Neuronal stem cell (in vitro differentiated cells): ENCODE measurements at regions not wholly inside any gene's neighbourhood (a gene's known extent, or its start where the extent isn't known, plus 50 kb on each side); places are given as distances from the start of the nearest gene placed in this dataset.

Experiments
- DNase-seq: peaks from one replicate; pipeline ENCODE4 v3.0.0-alpha.2; 2013; ENCODE audit warnings: low spot score
- H2AFZ ChIP-seq: one replicate; pipeline ENCODE4 v1.6.1; 2013; ENCODE audit warnings: mild to moderate bottlenecking, low read length, inconsistent platforms
- H2AK5ac ChIP-seq: 2 replicates; pipeline ENCODE4 v1.6.1; 2013; ENCODE audit warnings: low read depth, mild to moderate bottlenecking, inconsistent platforms, low read length, moderate library complexity, mixed read lengths
- H2BK120ac ChIP-seq: 2 replicates; pipeline ENCODE4 v1.6.1; 2013; ENCODE audit warnings: low read depth, mild to moderate bottlenecking, inconsistent platforms, low read length, moderate library complexity, mixed read lengths
- H2BK12ac ChIP-seq: one replicate; pipeline ENCODE4 v1.6.1; 2013; ENCODE audit warnings: low read length, inconsistent platforms
- H2BK15ac ChIP-seq: 2 replicates; pipeline ENCODE4 v1.6.1; 2013; ENCODE audit warnings: mild to moderate bottlenecking, low read length, inconsistent platforms, mixed read lengths
- H2BK5ac ChIP-seq: one replicate; pipeline ENCODE4 v1.6.1; 2013; ENCODE audit warnings: inconsistent platforms, mild to moderate bottlenecking, low read length, moderate library complexity
- H3K14ac ChIP-seq: one replicate; pipeline ENCODE4 v1.6.1; 2013; ENCODE audit warnings: low read length, inconsistent platforms
- H3K18ac ChIP-seq: 2 replicates; pipeline ENCODE4 v1.6.1; 2013; ENCODE audit warnings: low read length, inconsistent platforms
- H3K23ac ChIP-seq: 2 replicates; pipeline ENCODE4 v1.6.1; 2013; ENCODE audit warnings: low read depth, mild to moderate bottlenecking, mixed read lengths, low read length, inconsistent platforms; ENCODE audit not compliant: poor library complexity
- H3K27ac ChIP-seq: replicated peaks from 3 replicates; pipeline ENCODE4 v1.5.1; 2013; ENCODE audit warnings: low read length, inconsistent platforms
- H3K27me3 ChIP-seq, 3 experiments: 2 replicates each; pipeline ENCODE4 v1.6.1; 2013; ENCODE audit warnings: low read length in 3 of 3, mild to moderate bottlenecking in 2 of 3, inconsistent platforms in 1 of 3, low read depth in 1 of 3, mixed read lengths in 1 of 3, moderate library complexity in 1 of 3; ENCODE audit not compliant: control insufficient read depth in 3 of 3, insufficient read depth in 3 of 3
- H3K36me3 ChIP-seq, 2 donors: replicated peaks in 1 of 2; 2 replicates each; pipeline ENCODE4 v1.6.1; 2013; ENCODE audit warnings: low read length in 2 of 2; ENCODE audit not compliant: control insufficient read depth in 2 of 2, insufficient read depth in 2 of 2
- H3K4ac ChIP-seq: 2 replicates; pipeline ENCODE4 v1.6.1; 2013; ENCODE audit warnings: inconsistent platforms, mild to moderate bottlenecking, low read length, moderate library complexity
- H3K4me1 ChIP-seq, 2 donors: 1 replicate in 1 of 2; 2 replicates in 1 of 2; pipeline ENCODE4 v1.6.1; 2013; ENCODE audit warnings: low read length in 2 of 2, low read depth in 1 of 2; ENCODE audit not compliant: control insufficient read depth in 2 of 2, insufficient read depth in 1 of 2
- H3K4me2 ChIP-seq: one replicate; pipeline ENCODE4 v1.6.1; 2013; ENCODE audit warnings: mild to moderate bottlenecking, low read length, inconsistent platforms; ENCODE audit not compliant: insufficient read depth, poor library complexity, severe bottlenecking
- H3K4me3 ChIP-seq, 2 donors: 2 replicates each; pipeline ENCODE4 v1.5.1; 2013; ENCODE audit warnings: low read length in 2 of 2, mild to moderate bottlenecking in 2 of 2, inconsistent platforms in 1 of 2, moderate library complexity in 1 of 2
- H3K79me1 ChIP-seq: one replicate; pipeline ENCODE4 v1.6.1; 2013; ENCODE audit warnings: low read depth, mild to moderate bottlenecking, inconsistent platforms, low read length, moderate library complexity
- H3K9ac ChIP-seq: one replicate; pipeline ENCODE4 v1.6.1; 2013; ENCODE audit warnings: mild to moderate bottlenecking, low read depth, low read length, inconsistent platforms; ENCODE audit not compliant: poor library complexity
- H3K9me3 ChIP-seq, 2 donors: replicated peaks in 1 of 2; 2 replicates each; pipeline versions ENCODE3 to v1.6.1; 2013; ENCODE audit warnings: low read length in 2 of 2, mild to moderate bottlenecking in 2 of 2, inconsistent platforms in 1 of 2, low read depth in 1 of 2, mixed read lengths in 1 of 2, moderate library complexity in 1 of 2; ENCODE audit not compliant: control insufficient read depth in 2 of 2, insufficient read depth in 1 of 2
- H4K8ac ChIP-seq: one replicate; pipeline ENCODE4 v1.6.1; 2013; ENCODE audit warnings: low read depth, mild to moderate bottlenecking, inconsistent platforms, low read length, moderate library complexity
- H4K91ac ChIP-seq: one replicate; pipeline ENCODE4 v1.6.1; 2013; ENCODE audit warnings: low read length, low read depth, mild to moderate bottlenecking, inconsistent platforms; ENCODE audit not compliant: poor library complexity
- WGBS, 2 donors: extraction: QIAGEN DNeasy Blood & Tissue Kit; methylation state at CpG; one replicate each; pipeline ENCODE4 v1.1.7; 2013; ENCODE audit warnings: missing lambda C conversion rate in 2 of 2, mixed read lengths in 1 of 2; ENCODE audit not compliant: insufficient read length in 2 of 2, insufficient replicate concordance in 1 of 2; ENCODE audit errors: extremely low coverage in 2 of 2; 5-methylcytosine and 5-hydroxymethylcytosine counted together

DNA sequence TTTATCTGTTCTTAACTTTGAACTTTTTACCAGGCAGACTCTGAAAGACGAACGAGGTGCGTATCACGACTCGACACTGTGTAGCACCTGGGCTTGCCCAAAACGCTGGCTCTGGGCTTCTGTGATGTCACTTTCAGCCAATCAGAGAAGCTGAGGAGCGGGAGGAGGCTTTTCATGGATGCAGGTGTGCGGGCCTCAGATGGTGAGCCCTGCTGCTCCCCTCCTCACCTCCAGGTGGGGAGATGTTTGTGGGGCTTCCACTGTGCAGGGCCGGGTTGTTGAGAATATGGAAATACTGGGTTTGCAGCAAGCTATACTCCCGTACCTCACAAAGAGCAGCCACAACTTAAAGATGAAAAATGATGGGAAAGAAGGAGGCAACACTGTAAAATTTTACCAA lies 246.3 kb downstream of the IRX2 start:
- H2BK15ac ChIP-seq, result no peak overlapping the region
- no peak overlapping the region for H2BK120ac ChIP-seq
- peaks cover 3% of the 10 kb centered on the region for H3K79me1 ChIP-seq
- H4K91ac ChIP-seq, result no peak overlapping the region
- WGBS, 2 donors, result no CpG with 5 or more reads among the region's 10 CpGs
- H4K8ac ChIP-seq, result no peak overlapping the region
- H3K4me2 ChIP-seq, result no peak overlapping the region
- no peak overlapping the region for H3K4ac ChIP-seq
- H2AFZ ChIP-seq, result no peak overlapping the region
- H2AK5ac ChIP-seq, result no peak overlapping the region
- H3K4me1 ChIP-seq, result peaks cover 3% of the 10 kb centered on the region in 2 donors
- no peak overlapping the region for H2BK12ac ChIP-seq
- H3K27me3 ChIP-seq, result no peaks in the 10 kb centered on the region
- peaks cover 6 to 14% of the 10 kb centered on the region in 2 donors for H3K9me3 ChIP-seq
- no peak overlapping the region for H3K23ac ChIP-seq
- no peaks in the 10 kb centered on the region for H3K36me3 ChIP-seq
- DNase-seq, result no peak
- H3K18ac ChIP-seq, result no peak overlapping the region
- H3K27ac ChIP-seq, result no peak overlapping the region
- H3K14ac ChIP-seq, result peak overlapping the region; percentile 25
- no peak overlapping the region for H3K9ac ChIP-seq
- H2BK5ac ChIP-seq, result no peak overlapping the region
- no peak overlapping the region for H3K4me3 ChIP-seq

DNA sequence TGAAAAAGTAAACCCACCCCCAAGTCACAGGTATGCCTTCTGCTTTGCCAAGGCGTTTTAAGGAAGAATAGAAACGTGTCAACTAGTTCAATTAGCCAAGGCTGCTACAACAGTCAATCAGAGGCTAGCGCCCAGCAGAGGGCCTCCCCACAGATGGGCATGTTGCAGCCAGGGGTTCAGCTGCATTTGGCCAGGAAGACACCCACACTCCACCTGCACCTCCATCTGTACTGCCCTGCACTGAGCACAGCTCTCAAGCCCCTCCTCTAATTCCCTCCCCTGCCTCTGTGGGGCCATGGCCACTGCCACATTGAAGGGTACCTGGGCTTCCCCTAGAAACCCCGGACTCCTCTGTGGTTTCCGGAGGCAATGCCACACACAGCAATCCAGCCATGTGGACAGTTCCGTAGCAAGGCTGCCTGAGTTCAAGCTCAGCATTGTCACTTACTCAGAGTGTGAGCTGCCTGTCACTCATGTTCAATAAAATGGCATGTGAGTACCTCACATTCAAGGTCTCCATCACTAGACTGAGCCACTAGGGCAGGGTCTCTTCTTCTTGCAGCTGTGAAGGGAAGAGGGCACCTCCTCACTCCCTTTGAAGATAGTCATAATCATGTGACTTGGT lies 248.4 kb downstream of the IRX2 start:
- Histone ChIP-seq H3K23ac (no peak overlapping the region), H3K4ac (no peak overlapping the region), H3K27me3 (no peaks in the 10 kb centered on the region), H3K4me2 (no peak overlapping the region), H2BK5ac (no peak overlapping the region), H2BK120ac (no peak overlapping the region), H3K36me3 (no peaks in the 10 kb centered on the region), H3K79me1 (peaks cover 3% of the 10 kb centered on the region), H3K27ac (no peak overlapping the region), H4K91ac (no peak overlapping the region), H2BK12ac (no peak overlapping the region), H2AFZ (no peak overlapping the region), H3K9ac (no peak overlapping the region), H3K4me3 (no peak overlapping the region), H3K14ac (no peak overlapping the region), H4K8ac (no peak overlapping the region), H3K18ac (no peak overlapping the region), H3K4me1 (peaks cover 3 to 9% of the 10 kb centered on the region in 2 donors), H3K9me3 (peaks cover 6 to 20% of the 10 kb centered on the region in 2 donors), H2BK15ac (no peak overlapping the region), H2AK5ac (no peak overlapping the region)
- DNase-seq, result no peak
- WGBS, 2 donors, result no CpG with 5 or more reads among the region's 6 CpGs

DNA sequence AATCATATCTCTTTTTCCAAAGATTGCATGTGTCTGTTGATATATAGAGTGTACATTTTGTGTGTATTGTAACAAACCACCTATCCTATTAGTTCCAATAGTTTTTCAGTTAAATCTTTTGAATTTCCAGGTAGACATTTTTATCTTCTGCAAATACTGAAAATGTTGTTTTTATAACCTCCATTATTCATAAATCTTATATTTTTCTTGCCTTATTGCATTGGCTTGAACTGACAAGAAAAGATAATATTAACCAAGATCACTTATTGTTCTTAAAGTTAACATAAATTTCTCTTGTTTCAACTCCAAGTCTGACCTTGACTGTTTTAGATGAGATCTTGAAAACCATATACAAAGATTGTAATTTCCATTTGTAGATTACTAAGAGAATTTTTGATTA lies 251.6 kb downstream of the IRX2 start:
- no peak overlapping the region for H3K4ac ChIP-seq
- no peak overlapping the region for H3K14ac ChIP-seq
- no peak overlapping the region for H2AK5ac ChIP-seq
- H3K9me3 ChIP-seq, result peaks cover 6 to 20% of the 10 kb centered on the region in 2 donors
- H3K4me2 ChIP-seq, result no peak overlapping the region
- H2BK120ac ChIP-seq, result no peak overlapping the region
- DNase-seq, result no peak
- no peak overlapping the region for H3K23ac ChIP-seq
- no peaks in the 10 kb centered on the region for H3K27me3 ChIP-seq
- H3K4me3 ChIP-seq, result no peak overlapping the region
- H2BK5ac ChIP-seq, result no peak overlapping the region
- H3K79me1 ChIP-seq, result peaks cover 3% of the 10 kb centered on the region
- H3K4me1 ChIP-seq, result peaks cover 2 to 16% of the 10 kb centered on the region in 2 donors
- H3K36me3 ChIP-seq, result no peaks in the 10 kb centered on the region
- no peak overlapping the region for H3K18ac ChIP-seq
- H4K8ac ChIP-seq, result no peak overlapping the region
- no peak overlapping the region for H3K9ac ChIP-seq
- H4K91ac ChIP-seq, result no peak overlapping the region
- H3K27ac ChIP-seq, result no peak overlapping the region
- no peak overlapping the region for H2BK15ac ChIP-seq
- no peak overlapping the region for H2AFZ ChIP-seq
- no peak overlapping the region for H2BK12ac ChIP-seq

DNA sequence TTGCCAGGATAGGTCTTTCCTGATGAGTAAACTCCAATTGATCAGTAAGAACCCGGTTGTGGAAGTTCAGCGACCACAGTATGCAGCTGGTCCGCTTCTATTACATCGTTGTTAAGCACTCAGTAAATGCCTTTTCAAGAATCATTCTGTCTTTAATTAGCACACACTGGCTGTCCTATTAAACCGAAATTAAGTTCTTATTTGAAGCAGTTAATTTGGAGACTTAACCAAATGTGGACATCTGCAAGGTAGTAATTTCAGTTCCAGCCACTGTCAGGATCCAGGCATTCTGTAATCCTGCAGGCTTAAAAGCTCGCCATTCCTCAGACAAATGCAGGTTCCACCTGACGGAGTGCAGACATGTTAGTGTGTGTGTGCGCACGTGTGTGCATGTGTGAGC lies 254.6 kb downstream of the IRX2 start:
- no peak overlapping the region for H3K4me3 ChIP-seq
- no peak overlapping the region for H3K23ac ChIP-seq

More for the DNA sequence above, 254.6 kb downstream of the IRX2 start:
- Histone ChIP-seq H4K91ac (no peak overlapping the region), H3K4me1 (peaks cover 2 to 16% of the 10 kb centered on the region in 2 donors), H2BK5ac (no peak overlapping the region), H3K79me1 (no peaks in the 10 kb centered on the region), H3K14ac (no peak overlapping the region), H3K9me3 (peaks cover 4 to 13% of the 10 kb centered on the region in 2 donors), H2AK5ac (no peak overlapping the region), H3K9ac (no peak overlapping the region), H3K27ac (peak overlapping the region; percentile 24), H3K4me2 (no peak overlapping the region), H4K8ac (no peak overlapping the region), H3K4ac (no peak overlapping the region), H3K27me3 (no peaks in the 10 kb centered on the region), H2AFZ (peak overlapping the region; percentile 70), H2BK15ac (no peak overlapping the region), H3K18ac (no peak overlapping the region), H2BK120ac (no peak overlapping the region), H3K36me3 (no peaks in the 10 kb centered on the region), H2BK12ac (no peak overlapping the region)
- no CpG with 5 or more reads among the region's 9 CpGs for WGBS, 2 donors
- no peak for DNase-seq
